ENCODE measurements at regions not wholly inside any gene's neighbourhood (a gene's known extent, or its start where the extent isn't known, plus 50 kb on each side); places are given as distances from the start of the nearest gene placed in this dataset.

DNA sequence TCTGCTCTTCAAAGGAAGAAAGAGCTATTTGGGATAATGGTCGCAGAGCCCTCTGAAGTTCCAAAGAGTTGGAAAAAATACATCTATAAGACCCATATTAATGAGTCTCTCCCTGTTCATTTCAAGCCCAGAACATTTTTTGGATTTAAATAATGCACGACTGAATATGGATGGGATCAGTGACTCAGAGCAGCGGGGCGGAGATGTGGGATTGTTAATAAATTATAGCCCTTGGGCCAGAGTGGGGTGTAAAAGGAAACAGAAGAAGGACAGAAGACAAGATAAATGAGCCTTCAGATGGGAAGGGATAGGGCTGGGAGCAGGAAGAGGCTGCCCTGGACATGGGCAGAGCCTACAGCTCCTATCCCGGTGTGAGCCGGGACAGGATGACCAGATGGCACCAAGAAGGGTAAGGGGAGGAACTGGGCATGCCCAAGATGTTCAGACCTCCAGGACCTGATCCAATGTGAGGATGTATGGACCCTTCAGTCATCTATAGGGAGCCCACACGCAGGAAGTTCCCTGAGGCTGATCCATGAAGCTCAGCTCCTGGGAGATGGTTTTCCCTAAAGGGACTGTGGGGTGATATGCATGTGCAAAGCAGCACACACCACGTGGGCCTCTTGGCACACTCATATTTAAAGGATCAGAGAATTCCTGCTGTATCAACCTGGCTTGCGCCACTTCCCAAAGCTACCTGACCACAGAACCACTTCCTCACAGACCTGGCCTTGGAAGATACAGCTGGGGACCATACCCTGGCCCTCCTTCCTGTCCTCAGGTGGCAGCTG is 96.1 kb upstream of the PLXNA4 start:
- no peak for DNase-seq (ENCODE audit: low read depth)

DNA sequence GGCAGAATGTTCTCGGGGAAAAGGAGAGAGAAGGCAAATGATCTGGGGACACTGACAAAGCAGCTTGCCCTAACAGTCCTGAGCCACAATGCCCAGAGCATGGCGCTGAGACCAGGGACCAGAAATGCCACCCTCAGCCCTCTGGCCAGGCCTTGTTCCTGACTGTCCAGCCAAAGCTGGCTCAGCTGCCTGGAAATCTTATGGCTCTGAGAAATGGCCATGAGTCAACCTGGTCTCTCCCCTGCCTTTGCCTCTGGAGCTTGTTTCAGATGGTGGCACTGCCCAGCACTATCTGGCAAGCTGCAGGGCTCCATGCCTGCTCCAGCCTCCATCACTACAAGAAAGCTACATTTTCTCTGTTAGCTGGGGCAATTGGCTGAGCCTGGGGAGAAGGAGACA is 90.5 kb upstream of the PLXNA4 start:
- DNase-seq (ENCODE audit: low read depth) = no peak

DNA sequence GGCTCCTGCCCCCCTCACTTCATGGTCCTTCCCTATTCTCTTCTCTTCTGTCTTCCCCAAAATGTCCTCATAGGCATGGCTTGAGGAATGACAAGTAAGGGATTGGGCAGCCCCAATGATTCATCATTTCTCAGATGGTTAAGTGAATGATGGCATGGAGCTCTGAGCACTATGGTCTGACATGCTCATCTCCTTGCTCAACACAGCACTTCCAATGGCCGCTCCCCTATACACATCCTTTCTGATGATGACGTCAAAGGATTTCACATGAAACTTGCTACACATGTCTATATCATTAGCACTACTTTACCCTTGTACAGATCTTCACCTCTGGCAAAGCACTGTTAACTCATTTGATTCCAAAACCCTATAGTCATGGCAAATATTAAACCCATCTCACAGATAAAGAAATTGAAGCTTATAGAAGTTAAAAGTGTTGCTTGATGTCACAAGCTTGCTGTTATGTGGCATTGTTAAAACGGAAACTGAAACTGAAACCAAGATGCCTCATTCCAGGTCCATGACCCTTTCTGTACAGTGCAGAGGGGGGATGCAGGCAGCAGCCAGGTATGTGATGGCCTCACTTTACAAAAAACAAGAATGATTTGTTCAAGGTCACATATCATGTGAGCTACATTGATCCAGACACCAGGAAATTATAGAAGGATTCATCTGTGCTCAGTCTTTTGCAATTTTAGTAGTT is 90.0 kb upstream of the PLXNA4 start:
- DNase-seq (ENCODE audit: low read depth) = no peak

DNA sequence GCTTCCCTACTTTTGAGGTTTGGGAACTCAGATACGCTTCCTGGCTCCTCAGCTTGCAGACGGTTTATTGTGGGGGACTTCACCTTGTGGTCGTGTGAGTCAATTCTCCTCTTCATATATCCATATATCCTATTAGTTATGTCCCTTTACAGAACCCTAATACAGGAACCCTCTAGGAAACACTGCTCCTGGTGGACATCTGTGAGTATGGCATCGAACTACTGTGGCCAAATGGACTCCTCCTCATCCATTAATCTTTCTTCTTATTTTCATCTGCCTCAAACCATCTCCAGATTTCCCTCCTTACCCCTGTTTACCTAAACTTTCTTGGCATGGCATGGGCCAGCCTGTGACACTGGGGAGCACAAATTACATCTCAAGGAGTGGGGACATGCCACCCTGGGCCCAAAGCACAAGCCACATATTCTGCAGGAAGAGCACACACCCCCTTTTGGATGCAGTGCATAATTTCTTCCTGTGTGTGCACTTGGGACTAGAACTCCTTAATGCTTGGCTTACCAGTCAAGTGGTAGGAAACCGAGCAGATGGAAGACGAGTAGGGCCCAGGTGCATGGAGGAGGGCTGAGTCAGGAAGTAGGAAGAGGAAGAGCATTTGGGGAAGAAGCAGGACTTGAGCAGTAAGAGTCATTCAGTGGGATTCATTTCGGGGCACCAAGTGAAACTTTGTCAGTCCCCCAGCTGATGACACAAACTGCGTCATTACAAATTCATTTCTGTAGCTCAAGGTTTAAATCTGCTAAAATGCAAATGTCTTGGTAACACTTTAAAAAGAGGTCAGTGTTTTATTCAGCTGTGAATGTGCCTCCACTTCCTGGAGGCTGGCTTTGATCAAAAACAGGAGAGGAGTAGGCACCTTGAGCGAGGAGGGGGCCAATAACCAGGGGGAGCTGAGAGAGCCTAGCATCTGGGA is 80.8 kb upstream of the PLXNA4 start:
- DNase-seq (ENCODE audit: low read depth) = no peak

DNA sequence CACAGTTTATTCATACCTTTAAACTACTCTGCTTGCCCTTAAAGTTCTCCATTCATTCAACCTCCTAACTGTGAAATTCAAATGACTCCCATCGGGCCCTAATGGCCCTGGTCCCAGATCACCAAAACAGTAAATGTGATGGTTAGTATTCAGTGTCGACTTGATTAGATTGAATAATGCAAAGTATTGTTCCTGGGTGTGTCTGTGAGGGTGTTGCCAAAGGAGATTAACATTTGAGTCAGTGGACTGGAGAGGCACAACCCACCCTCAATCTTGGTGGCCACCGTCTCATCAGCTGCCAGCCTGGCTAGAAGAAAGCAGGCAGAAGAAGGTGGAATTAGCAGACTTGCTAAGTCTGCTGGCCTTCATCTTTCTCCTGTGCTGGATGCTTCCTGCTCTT is 80.1 kb upstream of the PLXNA4 start:
- DNase-seq (ENCODE audit: low read depth) = no peak

- DNase-seq (ENCODE audit: low read depth) = no peak
These were observed 79.0 kb upstream of the PLXNA4 start for GRCh38 chr7:132655131-132655727.

DNA sequence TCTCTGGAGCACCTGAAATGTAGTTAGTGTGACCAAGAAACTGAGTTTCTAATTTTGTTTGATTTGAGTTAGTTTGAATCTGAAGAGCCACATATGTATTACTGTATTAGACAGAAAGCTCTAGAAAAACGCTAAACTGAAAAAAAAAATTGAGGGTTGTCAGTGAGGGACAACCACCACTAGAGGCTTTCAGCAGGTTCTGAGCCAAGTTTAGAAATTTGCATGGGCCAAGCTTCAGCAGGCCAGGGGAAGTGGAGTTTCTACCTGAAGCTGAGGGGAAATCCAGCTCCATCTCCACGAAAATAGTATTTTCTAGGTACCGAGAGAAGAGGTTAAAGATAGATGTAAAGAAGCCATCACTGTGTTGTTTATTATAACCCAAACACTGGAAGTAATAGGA is 77.9 kb upstream of the PLXNA4 start:
- no peak for DNase-seq (ENCODE audit: low read depth)

DNA sequence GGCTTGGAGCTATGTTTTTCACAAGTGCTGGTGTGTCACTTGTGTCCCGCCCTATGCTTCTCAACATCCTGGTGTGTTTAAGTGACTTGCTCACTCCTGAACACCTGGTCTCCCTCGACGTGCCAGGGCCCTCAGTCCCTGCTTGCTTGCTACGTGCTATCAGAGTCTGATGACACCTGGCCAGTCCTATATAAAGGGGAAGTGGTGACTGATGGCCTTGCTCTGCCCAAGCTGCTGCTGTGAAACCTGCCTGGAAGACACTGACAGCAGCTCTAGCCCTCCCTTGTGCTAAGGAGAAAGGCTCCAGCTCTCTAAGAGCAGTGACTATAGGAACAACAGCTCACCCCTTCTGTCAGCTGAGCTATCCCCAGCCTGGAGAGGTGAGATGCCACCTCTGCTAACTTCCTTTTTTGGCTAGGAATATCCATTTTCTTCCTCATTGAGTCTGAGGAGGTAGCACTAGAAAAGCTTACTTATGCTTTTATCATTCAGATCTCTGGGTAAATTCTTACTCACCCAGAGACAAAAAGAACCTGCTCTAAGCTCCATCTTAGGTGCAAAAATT is 77.2 kb upstream of the PLXNA4 start:
- no peak for DNase-seq (ENCODE audit: low read depth)

GRCh38 chr7:132652507-132652906 is 76.2 kb upstream of the PLXNA4 start:
- DNase-seq (ENCODE audit: low read depth) = no peak

DNA sequence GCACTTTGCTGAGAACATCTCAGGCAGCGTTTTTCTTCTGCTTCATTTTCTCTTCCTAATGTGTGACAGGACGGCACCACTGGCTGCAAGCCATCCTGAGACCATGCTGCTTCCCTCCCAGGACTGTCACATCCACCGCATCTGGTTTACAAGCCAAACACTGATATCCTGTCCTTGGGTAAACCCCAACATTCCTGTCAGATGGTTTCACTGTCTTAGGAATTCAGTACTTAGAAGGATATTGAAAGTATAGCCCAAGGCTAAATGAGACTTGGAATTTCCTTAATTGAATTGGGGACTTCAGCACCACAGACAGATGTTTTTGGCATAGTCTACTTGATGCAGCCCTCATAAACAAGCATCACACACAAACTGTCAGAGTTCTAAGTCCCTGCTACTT is 74.2 kb upstream of the PLXNA4 start:
- peak; percentile 70 for DNase-seq (ENCODE audit: low read depth)

DNA sequence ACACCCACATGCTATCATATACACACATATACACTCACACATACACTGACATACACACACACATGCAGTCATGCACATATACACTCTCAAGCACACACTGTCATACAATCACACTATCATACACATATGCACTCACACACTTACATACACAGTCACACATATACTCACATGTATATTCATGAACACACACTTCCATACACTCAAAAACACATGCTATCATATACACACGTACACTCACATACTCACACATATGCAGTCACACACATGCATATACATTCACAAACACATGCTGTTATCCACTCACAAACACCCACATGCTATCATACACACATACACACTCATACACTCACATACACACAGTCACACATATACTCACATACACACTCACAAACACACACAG is 71.0 kb upstream of the PLXNA4 start:
- DNase-seq (ENCODE audit: low read depth) = no peak

DNA sequence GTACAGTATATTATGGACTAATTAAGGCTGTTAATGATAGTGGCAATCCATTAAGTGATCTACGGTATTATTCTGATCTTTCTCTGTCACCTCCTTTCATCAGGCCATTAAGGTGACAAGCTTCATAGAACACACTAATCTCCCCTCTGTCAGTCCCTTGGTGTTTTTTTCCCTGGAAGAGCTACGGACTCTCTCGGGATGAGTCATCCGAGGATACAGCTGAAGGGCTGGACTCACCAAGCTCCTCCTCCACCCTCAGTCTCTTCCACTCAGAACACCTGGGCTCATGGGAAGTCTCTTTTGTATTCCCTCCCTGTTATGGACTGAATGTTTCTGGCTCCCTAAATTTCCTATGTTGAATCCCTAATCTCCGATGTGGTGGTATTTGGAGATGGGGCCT is 69.8 kb upstream of the PLXNA4 start:
- DNase-seq (ENCODE audit: low read depth) = no peak

DNA sequence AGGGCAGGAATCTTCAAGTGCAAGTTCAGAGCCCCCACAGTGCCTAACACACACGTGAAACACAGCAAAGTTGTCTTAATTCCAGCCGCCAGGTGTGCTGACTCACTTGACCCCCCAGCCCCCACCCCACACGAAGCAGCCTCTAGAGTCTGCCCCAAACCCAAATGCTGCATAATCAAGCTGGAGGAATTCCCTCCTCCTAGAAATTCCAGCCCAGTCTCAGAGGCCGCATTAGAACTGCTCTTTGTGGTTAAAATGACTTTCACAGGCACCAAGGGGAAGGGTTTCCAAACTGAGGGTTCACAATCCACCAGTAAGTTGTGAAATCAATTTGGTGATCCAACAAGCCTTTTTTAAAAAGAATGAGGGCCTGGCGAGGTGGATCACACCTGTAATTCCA is 67.0 kb upstream of the PLXNA4 start:
- no peak for DNase-seq (ENCODE audit: low read depth)

- no peak for DNase-seq (ENCODE audit: low read depth)
These were observed 65.0 kb upstream of the PLXNA4 start for GRCh38 chr7:132641238-132641637.

- no peak for DNase-seq (ENCODE audit: low read depth)
These were observed 63.7 kb upstream of the PLXNA4 start for GRCh38 chr7:132639983-132640382.

- no peak for DNase-seq (ENCODE audit: low read depth)
These were observed 61.7 kb upstream of the PLXNA4 start for GRCh38 chr7:132638000-132638399.

DNA sequence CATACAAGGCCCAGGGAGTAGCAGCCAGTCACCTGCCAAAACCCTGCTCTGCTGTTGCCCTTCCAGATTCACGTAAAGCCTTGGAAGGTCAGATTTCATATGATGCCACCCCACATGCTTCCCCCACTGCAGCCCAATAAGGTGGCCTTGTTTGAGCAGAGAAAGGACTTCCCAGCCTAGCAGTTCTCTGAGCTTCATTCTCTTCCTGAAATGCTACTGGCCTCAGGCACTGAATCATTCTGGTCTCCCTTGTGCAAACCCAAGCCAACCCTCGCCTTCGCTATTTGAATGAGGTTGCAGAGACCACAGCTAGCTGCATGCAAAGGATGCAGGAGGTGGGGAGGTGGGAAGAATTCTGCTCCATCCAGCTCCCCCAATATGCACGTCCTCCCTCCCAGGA is 60.3 kb upstream of the PLXNA4 start:
- DNase-seq (ENCODE audit: low read depth) = no peak

DNA sequence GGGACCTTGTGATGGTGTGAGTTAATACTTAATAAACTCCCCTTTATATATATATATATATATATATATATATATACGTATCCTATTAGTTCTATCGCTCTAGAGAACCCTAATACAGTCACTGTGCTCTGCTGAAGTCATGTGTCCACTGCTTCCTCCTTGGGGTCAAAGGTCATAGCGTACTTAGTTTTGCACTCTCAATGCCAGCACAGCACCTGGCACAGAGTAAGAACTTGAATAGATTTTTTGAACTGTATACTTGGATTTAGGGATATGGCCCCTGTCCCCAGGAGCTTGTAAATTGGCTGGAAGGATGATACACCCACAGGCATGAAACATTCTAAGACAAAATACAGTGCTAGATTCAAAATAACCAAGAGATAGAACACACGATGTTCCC is 58.9 kb upstream of the PLXNA4 start:
- no peak for DNase-seq (ENCODE audit: low read depth)

DNA sequence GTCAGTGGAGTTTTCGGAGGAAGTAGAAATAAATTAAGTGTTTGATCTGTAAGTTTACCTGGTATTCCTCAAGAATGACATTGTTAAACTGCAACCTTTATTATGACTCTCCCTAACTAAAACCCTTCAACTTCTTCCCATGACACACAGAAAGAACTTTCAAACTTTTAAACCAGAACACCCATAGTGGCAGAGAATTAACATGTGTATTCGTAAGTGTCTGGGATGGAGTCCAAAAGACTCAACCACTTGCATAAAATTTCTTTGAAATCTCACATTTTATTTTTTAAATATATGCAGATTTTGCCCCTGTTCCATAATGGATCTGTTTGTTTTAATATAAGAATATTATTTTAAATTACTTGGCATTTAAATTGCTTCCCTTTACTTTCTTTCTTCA is 54.6 kb upstream of the PLXNA4 start:
- DNase-seq (ENCODE audit: low read depth) = no peak

Data from GM04504 (cell line).